Stomach (tissue), 8 donors: ENCODE measurements at regions not wholly inside any gene's neighbourhood (a gene's known extent, or its start where the extent isn't known, plus 50 kb on each side); places are given as distances from the start of the nearest gene placed in this dataset.
"Not testable (repeated sequence)": the region's sequence is repeated elsewhere in the genome, so short reads cannot be mapped to it uniquely, and the experiment has no call there.

ENCODE experiments used
- DNase-seq, 2 donors: peaks; one replicate each; pipeline versions ENCODE4 v3.0.0 to v3.0.0-alpha.2; 2013 to 2019
- H3K27ac ChIP-seq, 5 donors: fragments of 200-600 bp in 4 of 5; sonication (generic) in 4 of 5; one replicate each; pipeline ENCODE4 v1.5.1; 2013 to 2019; ENCODE audit warnings: mild to moderate bottlenecking in 1 of 5, moderate library complexity in 1 of 5
- H3K27me3 ChIP-seq, 3 donors: fragments of 200-600 bp; sonication (generic); one replicate each; pipeline ENCODE4 v1.5.1; 2017 to 2019; ENCODE audit warnings: mixed run types in 1 of 3
- H3K36me3 ChIP-seq, 4 donors: fragments of 200-600 bp; sonication (generic); 1 replicate in 3 of 4; 2 replicates in 1 of 4; pipeline ENCODE4 v1.5.1; 2016 to 2019
- H3K4me1 ChIP-seq, 4 donors: fragments of 200-600 bp; sonication (generic); one replicate each; pipeline ENCODE4 v1.5.1; 2016 to 2019
- H3K4me3 ChIP-seq, 4 donors: fragments of 200-600 bp; sonication (generic) in 3 of 4; one replicate each; pipeline ENCODE4 v1.5.1; 2016 to 2019; ENCODE audit warnings: mild to moderate bottlenecking in 1 of 4
- H3K9me3 ChIP-seq, 4 donors: fragments of 200-600 bp; sonication (generic); one replicate each; pipeline ENCODE4 v1.5.1; 2016 to 2019
- CTCF ChIP-seq, 7 experiments: fragments of 450-650 bp in 4 of 7; fragments of 200-600 bp in 3 of 7; sonication (generic) in 3 of 7; IDR thresholded peaks; one replicate each; pipeline ENCODE4 v1.5.1; 2016 to 2019; ENCODE audit warnings: antibody characterized with exemption in 7 of 7, control low read depth in 2 of 7, mild to moderate bottlenecking in 1 of 7
- EP300 ChIP-seq: sonication (generic); formaldehyde crosslinking; IDR thresholded peaks from one replicate; pipeline ENCODE4 v1.6.1; 2017; ENCODE audit warnings: antibody characterized with exemption
- POLR2A ChIP-seq, 4 donors: fragments of 450-650 bp; IDR thresholded peaks; one replicate each; pipeline ENCODE4 v1.6.1; 2016; ENCODE audit warnings: antibody characterized with exemption in 4 of 4, control low read depth in 2 of 4, mild to moderate bottlenecking in 1 of 4, moderate library complexity in 1 of 4
- POLR2AphosphoS5 ChIP-seq, 3 donors: sonication (generic); formaldehyde crosslinking; IDR thresholded peaks; one replicate each; pipeline ENCODE4 v1.6.1; 2016; ENCODE audit warnings: antibody characterized with exemption in 3 of 3
- WGBS, 5 donors: extraction: QIAGEN DNeasy Blood & Tissue Kit in 3 of 5; methylation state at CpG; one replicate each; pipeline versions ENCODE4 v1.1.5 to v1.1.7; 2013 to 2018; 5-methylcytosine and 5-hydroxymethylcytosine counted together
- intact Hi-C: fragments of 100-400 bp; cut with DNase I; formaldehyde crosslinking; loops from one replicate; pipeline ENCODE4 v1.15.1; 2023; ENCODE audit warnings: low total_unique reads
- donor health status: healthy with polysubstance abuse.
- donor health status: Bipolar disorder and iron deficiency.
- donor health status: healthy.

GRCh38 chr10:64409349-64409748 lies 888.1 kb downstream of the REEP3 start:
- no peaks in the 10 kb centered on the region for H3K36me3 ChIP-seq
- DNase-seq = no peak
- intact Hi-C loops = no loop called here
- WGBS, 5 donors = 85 to 100% (median 98%) methylated on average over 1 of the region's 1 CpG
- no peak for TF ChIP-seq POLR2AphosphoS5 (IDR thresholded peaks at IDR 0.05)
- no peaks in the 10 kb centered on the region for H3K4me1 ChIP-seq
- no peaks in the 10 kb centered on the region for H3K27me3 ChIP-seq
- no peak overlapping the region for H3K27ac ChIP-seq
- no peaks in the 10 kb centered on the region for H3K9me3 ChIP-seq
- no peak overlapping the region for H3K4me3 ChIP-seq

- Histone ChIP-seq H3K36me3 (no peaks in the 10 kb centered on the region), H3K27me3 (no peaks in the 10 kb centered on the region), H3K4me1 (no peaks in the 10 kb centered on the region), H3K9me3 (no peaks in the 10 kb centered on the region), H3K27ac (no peak overlapping the region), H3K4me3 (no peak overlapping the region)
- TF ChIP-seq POLR2A (IDR thresholded peaks at IDR 0.05) (no peak), CTCF (IDR thresholded peaks at IDR 0.05) (no peak), POLR2AphosphoS5 (IDR thresholded peaks at IDR 0.05) (no peak), EP300 (no peak)
- intact Hi-C loops = no loop called here
- WGBS, 5 donors = 67 to 92% (median 84%) methylated on average over 1 of the region's 1 CpG
- DNase-seq = no peak
These were observed 894.8 kb downstream of the REEP3 start for GRCh38 chr10:64416011-64416410.

DNA sequence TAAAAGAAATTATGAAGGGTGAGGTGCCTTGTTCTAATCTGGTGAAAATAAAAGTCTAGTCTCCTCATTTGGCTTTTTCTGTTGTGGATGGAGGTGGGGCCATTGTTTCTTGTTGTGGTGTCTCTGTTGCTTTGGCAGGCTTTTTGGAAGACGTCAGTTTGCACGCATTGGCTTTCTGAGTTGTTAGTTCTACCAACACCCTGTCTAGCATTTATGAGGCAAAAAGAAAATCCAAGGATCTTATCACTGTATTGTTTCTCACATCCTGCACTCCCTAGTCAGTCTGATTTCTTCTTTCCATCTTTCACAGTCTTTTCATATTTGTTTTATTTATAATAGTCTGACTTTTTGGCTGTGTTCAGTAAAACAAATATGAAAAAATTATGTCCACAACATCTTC lies 898.3 kb downstream of the REEP3 start:
- no peaks in the 10 kb centered on the region for H3K36me3 ChIP-seq
- 48 to 68% (median 57%) methylated on average over 2 of the region's 2 CpGs for WGBS, 5 donors
- no peak overlapping the region for H3K4me3 ChIP-seq
- DNase-seq = no peak
- intact Hi-C loops = no loop called here
- no peaks in the 10 kb centered on the region for H3K4me1 ChIP-seq
- H3K27ac ChIP-seq = no peak overlapping the region
- no peaks in the 10 kb centered on the region for H3K9me3 ChIP-seq
- TF ChIP-seq POLR2AphosphoS5 (IDR thresholded peaks at IDR 0.05) (no peak), EP300 (no peak), CTCF (IDR thresholded peaks at IDR 0.05) (no peak), POLR2A (IDR thresholded peaks at IDR 0.05) (no peak)
- no peaks in the 10 kb centered on the region for H3K27me3 ChIP-seq

GRCh38 chr10:64426745-64427144 lies 905.5 kb downstream of the REEP3 start:
- H3K27me3 ChIP-seq = no peaks in the 10 kb centered on the region
- no peaks in the 10 kb centered on the region for H3K36me3 ChIP-seq
- no peaks in the 10 kb centered on the region for H3K4me1 ChIP-seq
- TF ChIP-seq POLR2AphosphoS5 (IDR thresholded peaks at IDR 0.05) (no peak), CTCF (IDR thresholded peaks at IDR 0.05) (no peak), POLR2A (IDR thresholded peaks at IDR 0.05) (no peak), EP300 (no peak)
- 82 to 88% (median 83%) methylated on average over 3 of the region's 3 CpGs for WGBS, 5 donors
- no peaks in the 10 kb centered on the region for H3K9me3 ChIP-seq
- DNase-seq = no peak
- no peak overlapping the region for H3K4me3 ChIP-seq
- H3K27ac ChIP-seq = no peak overlapping the region
- intact Hi-C loops = no loop called here

- Histone ChIP-seq H3K9me3 (no peaks in the 10 kb centered on the region), H3K4me1 (no peaks in the 10 kb centered on the region), H3K36me3 (no peaks in the 10 kb centered on the region), H3K27me3 (no peaks in the 10 kb centered on the region), H3K4me3 (no peak overlapping the region), H3K27ac (no peak overlapping the region)
- intact Hi-C loops = no loop called here
- 18 to 31% (median 23%) methylated on average over 2 of the region's 2 CpGs for WGBS, 5 donors
- DNase-seq = peak in 1 of 2 donors; percentile 41
- TF ChIP-seq POLR2AphosphoS5 (IDR thresholded peaks at IDR 0.05) (no peak), EP300 (no peak), POLR2A (IDR thresholded peaks at IDR 0.05) (no peak), CTCF (IDR thresholded peaks at IDR 0.05) (no peak)
These were observed 909.6 kb downstream of the REEP3 start for GRCh38 chr10:64430690-64431323.

- intact Hi-C loops, H3K9me3 ChIP-seq, H3K27me3 ChIP-seq, H3K27ac ChIP-seq, DNase-seq, H3K36me3 ChIP-seq, H3K4me1 ChIP-seq, H3K4me3 ChIP-seq: not testable (repeated sequence)
- WGBS, 5 donors = 64 to 87% (median 81%) methylated on average over 13 to 14 of the region's 14 CpGs
These were observed 920.7 kb downstream of the REEP3 start for GRCh38 chr10:64441872-64442271.
